ENCODE measurements at regions not wholly inside any gene's neighbourhood (a gene's known extent, or its start where the extent isn't known, plus 50 kb on each side); places are given as distances from the start of the nearest gene placed in this dataset.

GRCh38 chr5:152247850-152248385 lies 157.2 kb downstream of the NMUR2 start:
- H3K27ac Mint-ChIP-seq = no peak overlapping the region
- H3K4me1 Mint-ChIP-seq = no peaks in the 10 kb centered on the region
- H3K4me3 Mint-ChIP-seq = no peak overlapping the region
- no peaks in the 10 kb centered on the region for H3K27me3 Mint-ChIP-seq
- H3K36me3 Mint-ChIP-seq = no peaks in the 10 kb centered on the region
- H3K9me3 Mint-ChIP-seq = peaks cover 0 to 4% (median 3%) of the 10 kb centered on the region in 3 donors

GRCh38 chr5:152246401-152246800 lies 158.7 kb downstream of the NMUR2 start:
- H3K9me3 Mint-ChIP-seq = peaks cover 0 to 3% (median 0%) of the 10 kb centered on the region in 3 donors
- H3K4me3 Mint-ChIP-seq = no peak overlapping the region
- H3K36me3 Mint-ChIP-seq = no peaks in the 10 kb centered on the region
- no peaks in the 10 kb centered on the region for H3K4me1 Mint-ChIP-seq
- no peak overlapping the region for H3K27ac Mint-ChIP-seq
- no peaks in the 10 kb centered on the region for H3K27me3 Mint-ChIP-seq

- Mint-ChIP-seq H3K4me3 (no peak overlapping the region), H3K27me3 (no peaks in the 10 kb centered on the region), H3K27ac (no peak overlapping the region), H3K9me3 (peaks cover 0 to 6% (median 0%) of the 10 kb centered on the region in 3 donors), H3K4me1 (no peaks in the 10 kb centered on the region), H3K36me3 (peaks cover 1% of the 10 kb centered on the region)
These were observed 167.5 kb downstream of the NMUR2 start for GRCh38 chr5:152237531-152237930.

- H3K9me3 Mint-ChIP-seq = no peaks in the 10 kb centered on the region
- H3K4me3 Mint-ChIP-seq = no peak overlapping the region
- peaks cover 2% of the 10 kb centered on the region for H3K27me3 Mint-ChIP-seq
- H3K36me3 Mint-ChIP-seq = peaks cover under 1% of the 10 kb centered on the region
- peaks cover 0 to 2% (median 0%) of the 10 kb centered on the region in 3 donors for H3K4me1 Mint-ChIP-seq
- no peak overlapping the region for H3K27ac Mint-ChIP-seq
These were observed 178.9 kb downstream of the NMUR2 start for GRCh38 chr5:152226191-152226590.

GRCh38 chr5:152221721-152222629 lies 183.1 kb downstream of the NMUR2 start:
- peaks cover 2% of the 10 kb centered on the region for H3K36me3 Mint-ChIP-seq
- H3K4me1 Mint-ChIP-seq = peaks cover 0 to 2% (median 0%) of the 10 kb centered on the region in 3 donors
- H3K27ac Mint-ChIP-seq = no peak overlapping the region
- H3K9me3 Mint-ChIP-seq = no peaks in the 10 kb centered on the region
- H3K27me3 Mint-ChIP-seq = peaks cover 2% of the 10 kb centered on the region
- no peak overlapping the region for H3K4me3 Mint-ChIP-seq

GRCh38 chr5:152218694-152219093 lies 186.4 kb downstream of the NMUR2 start:
- Mint-ChIP-seq H3K9me3 (peaks cover 0 to 9% (median 0%) of the 10 kb centered on the region in 3 donors), H3K27ac (no peak overlapping the region), H3K4me3 (no peak overlapping the region), H3K27me3 (peaks cover 2% of the 10 kb centered on the region), H3K36me3 (peaks cover 2% of the 10 kb centered on the region), H3K4me1 (no peaks in the 10 kb centered on the region)

- Mint-ChIP-seq H3K4me1 (no peaks in the 10 kb centered on the region), H3K9me3 (peaks cover 0 to 1% (median 0%) of the 10 kb centered on the region in 3 donors), H3K27me3 (no peaks in the 10 kb centered on the region), H3K27ac (no peak overlapping the region), H3K4me3 (no peak overlapping the region), H3K36me3 (no peaks in the 10 kb centered on the region)
These were observed 199.3 kb downstream of the NMUR2 start for GRCh38 chr5:152205804-152206203.

GRCh38 chr5:152202321-152202720 lies 202.8 kb downstream of the NMUR2 start:
- H3K27me3 Mint-ChIP-seq = no peaks in the 10 kb centered on the region
- H3K4me3 Mint-ChIP-seq = no peak overlapping the region
- H3K9me3 Mint-ChIP-seq = no peaks in the 10 kb centered on the region
- no peaks in the 10 kb centered on the region for H3K36me3 Mint-ChIP-seq
- H3K4me1 Mint-ChIP-seq = no peaks in the 10 kb centered on the region
- no peak overlapping the region for H3K27ac Mint-ChIP-seq

GRCh38 chr5:152193391-152194107 lies 211.5 kb downstream of the NMUR2 start:
- H3K27ac Mint-ChIP-seq = no peak overlapping the region
- H3K36me3 Mint-ChIP-seq = peaks cover 2% of the 10 kb centered on the region
- H3K9me3 Mint-ChIP-seq = peaks cover 6 to 9% (median 8%) of the 10 kb centered on the region in 3 donors
- no peak overlapping the region for H3K4me3 Mint-ChIP-seq
- no peaks in the 10 kb centered on the region for H3K4me1 Mint-ChIP-seq
- peaks cover 8% of the 10 kb centered on the region for H3K27me3 Mint-ChIP-seq

GRCh38 chr5:152188251-152188650 lies 216.8 kb downstream of the NMUR2 start:
- Mint-ChIP-seq H3K4me3 (no peak overlapping the region), H3K4me1 (no peaks in the 10 kb centered on the region), H3K36me3 (peaks cover under 1% of the 10 kb centered on the region), H3K27me3 (peaks cover 13% of the 10 kb centered on the region), H3K9me3 (peaks cover 6 to 13% (median 8%) of the 10 kb centered on the region in 3 donors), H3K27ac (no peak overlapping the region)

GRCh38 chr5:152187668-152188067 lies 217.4 kb downstream of the NMUR2 start:
- no peak overlapping the region for H3K4me3 Mint-ChIP-seq
- peaks cover 8% of the 10 kb centered on the region for H3K27me3 Mint-ChIP-seq
- no peaks in the 10 kb centered on the region for H3K36me3 Mint-ChIP-seq
- H3K9me3 Mint-ChIP-seq = peaks cover 2 to 8% (median 3%) of the 10 kb centered on the region in 3 donors
- no peak overlapping the region for H3K27ac Mint-ChIP-seq
- H3K4me1 Mint-ChIP-seq = no peaks in the 10 kb centered on the region

GRCh38 chr5:152185547-152186245 lies 219.4 kb downstream of the NMUR2 start:
- Mint-ChIP-seq H3K27ac (no peak overlapping the region), H3K9me3 (peaks cover 4 to 6% (median 5%) of the 10 kb centered on the region in 3 donors), H3K4me3 (no peak overlapping the region), H3K27me3 (peaks cover 7% of the 10 kb centered on the region), H3K36me3 (no peaks in the 10 kb centered on the region), H3K4me1 (no peaks in the 10 kb centered on the region)

GRCh38 chr5:152184266-152184665 lies 220.8 kb downstream of the NMUR2 start:
- no peaks in the 10 kb centered on the region for H3K4me1 Mint-ChIP-seq
- H3K27me3 Mint-ChIP-seq = peaks cover 7% of the 10 kb centered on the region
- no peaks in the 10 kb centered on the region for H3K36me3 Mint-ChIP-seq
- peaks cover 9 to 10% (median 9%) of the 10 kb centered on the region in 3 donors for H3K9me3 Mint-ChIP-seq
- no peak overlapping the region for H3K4me3 Mint-ChIP-seq
- no peak overlapping the region for H3K27ac Mint-ChIP-seq

- H3K4me1 Mint-ChIP-seq = no peaks in the 10 kb centered on the region
- peaks cover 8 to 13% (median 9%) of the 10 kb centered on the region in 3 donors for H3K9me3 Mint-ChIP-seq
- peaks cover 7% of the 10 kb centered on the region for H3K27me3 Mint-ChIP-seq
- no peak overlapping the region for H3K27ac Mint-ChIP-seq
- no peak overlapping the region for H3K4me3 Mint-ChIP-seq
- no peaks in the 10 kb centered on the region for H3K36me3 Mint-ChIP-seq
These were observed 223.6 kb downstream of the NMUR2 start for GRCh38 chr5:152181461-152181860.

GRCh38 chr5:152178350-152178699 lies 226.8 kb downstream of the NMUR2 start:
- Mint-ChIP-seq H3K9me3 (peaks cover 10 to 14% (median 13%) of the 10 kb centered on the region in 3 donors), H3K27ac (no peak overlapping the region), H3K27me3 (peaks cover 1% of the 10 kb centered on the region), H3K4me3 (no peak overlapping the region), H3K4me1 (peaks cover 0 to 2% (median 0%) of the 10 kb centered on the region in 3 donors), H3K36me3 (no peaks in the 10 kb centered on the region)

Data from IgD-negative memory B cell (primary cell).